ENCODE measurements at regions not wholly inside any gene's neighbourhood (a gene's known extent, or its start where the extent isn't known, plus 50 kb on each side); places are given as distances from the start of the nearest gene placed in this dataset.

DNA sequence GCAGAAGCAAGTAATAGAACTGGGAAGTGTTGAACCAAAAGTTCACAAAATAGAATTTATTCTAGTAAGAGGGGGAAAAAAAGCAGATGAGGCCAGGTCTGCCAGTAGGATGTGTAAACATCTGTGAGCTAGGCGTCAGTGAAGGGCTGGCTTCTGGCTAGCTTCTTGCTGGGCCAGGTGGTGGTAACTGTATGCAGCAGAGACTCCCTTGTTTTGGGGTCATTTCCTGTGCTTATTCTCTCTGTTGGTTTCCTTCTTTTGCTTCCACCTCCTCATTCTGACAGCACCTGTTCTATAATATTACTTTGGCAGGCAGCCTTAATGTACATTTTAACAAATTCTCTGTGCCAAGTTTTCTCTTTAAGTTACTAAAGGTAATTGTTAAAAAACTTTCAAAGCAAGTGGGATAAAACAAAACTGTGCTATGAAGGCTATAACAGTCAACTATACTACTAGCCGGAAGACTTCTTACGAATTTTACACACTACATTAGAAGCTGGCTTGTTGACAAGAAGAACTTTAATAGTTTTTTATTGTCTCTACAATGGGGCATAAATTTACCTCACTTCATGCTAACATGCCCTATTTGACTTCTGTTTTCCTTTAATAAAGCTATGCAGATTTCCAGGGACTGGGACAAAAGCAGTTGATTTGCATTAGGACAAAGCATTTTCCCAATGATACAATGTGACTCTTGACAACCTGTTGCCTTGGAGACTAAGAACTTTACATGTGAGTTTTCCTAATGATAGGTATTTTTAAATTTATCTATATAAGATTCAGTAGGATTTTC lies 318.8 kb upstream of the NAALADL2 start:
- Histone ChIP-seq H3K4me3 (ENCODE audit: low read depth in 1 of 3, low read length in 3 of 3) (no peak overlapping the region), H3K9ac (ENCODE audit: low read depth in 1 of 2, low read length in 2 of 2) (no peak overlapping the region), H3K27me3 (ENCODE audit: control insufficient read depth in 4 of 4, insufficient read depth in 4 of 4, low read length in 3 of 4) (no peaks in the 10 kb centered on the region), H3K27ac (ENCODE audit: low read depth in 1 of 2, low read length in 2 of 2) (no peak overlapping the region), H3K36me3 (ENCODE audit: control insufficient read depth in 4 of 4, insufficient read depth in 3 of 4, low read depth in 1 of 4, low read length in 3 of 4) (no peaks in the 10 kb centered on the region), H3K9me3 (ENCODE audit: control insufficient read depth in 4 of 4, low read length in 3 of 4) (no peaks in the 10 kb centered on the region), H3K4me1 (ENCODE audit: control insufficient read depth in 4 of 4, insufficient read depth in 4 of 4, low read length in 3 of 4) (peaks cover 0 to 2% (median under 1%) of the 10 kb centered on the region in 4 donors)
- no peak for DNase-seq (ENCODE audit: low spot score)
- WGBS, result 84% methylated on average over 3 of the region's 3 CpGs
- TF ChIP-seq EGR1 (IDR thresholded peaks at IDR 0.05; ENCODE audit: low read depth in 2 of 2), result no peak
- TF ChIP-seq RXRA (IDR thresholded peaks at IDR 0.05), result no peak

DNA sequence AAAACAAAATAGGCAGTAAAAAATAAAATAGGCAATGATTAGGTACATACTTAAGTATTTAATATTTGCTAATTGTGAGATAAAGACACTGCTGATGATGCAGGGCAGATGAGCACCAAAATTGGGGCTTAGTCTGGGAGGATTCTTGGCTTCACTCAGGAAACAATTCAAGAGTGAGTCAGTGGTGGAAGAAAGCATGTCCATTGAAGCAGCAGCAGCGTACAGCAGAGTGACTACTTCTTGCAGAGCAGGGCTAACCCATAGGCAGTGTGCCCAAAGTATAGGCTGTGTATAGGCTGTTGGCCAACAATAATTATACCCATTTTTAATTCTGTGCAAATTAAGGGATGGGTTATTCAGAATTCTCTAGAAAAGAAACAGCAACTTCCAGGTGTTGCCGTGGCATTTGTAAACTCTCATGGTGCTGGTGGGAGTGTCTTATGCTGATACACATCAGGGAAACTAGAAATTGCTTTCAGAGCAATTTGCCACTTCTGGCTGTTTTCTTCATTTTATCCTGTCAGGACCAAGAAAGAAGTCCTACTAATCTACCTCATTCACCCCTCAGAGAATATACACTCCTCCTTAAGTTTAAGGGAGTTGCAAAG lies 317.3 kb upstream of the NAALADL2 start:
- no peak for DNase-seq (ENCODE audit: low spot score)
- Histone ChIP-seq H3K27me3 (ENCODE audit: control insufficient read depth in 4 of 4, insufficient read depth in 4 of 4, low read length in 3 of 4) (no peaks in the 10 kb centered on the region), H3K36me3 (ENCODE audit: control insufficient read depth in 4 of 4, insufficient read depth in 3 of 4, low read depth in 1 of 4, low read length in 3 of 4) (no peaks in the 10 kb centered on the region), H3K9me3 (ENCODE audit: control insufficient read depth in 4 of 4, low read length in 3 of 4) (no peaks in the 10 kb centered on the region), H3K4me1 (ENCODE audit: control insufficient read depth in 4 of 4, insufficient read depth in 4 of 4, low read length in 3 of 4) (peaks cover 0 to 2% (median 0%) of the 10 kb centered on the region in 4 donors), H3K9ac (ENCODE audit: low read depth in 1 of 2, low read length in 2 of 2) (no peak overlapping the region), H3K27ac (ENCODE audit: low read depth in 1 of 2, low read length in 2 of 2) (no peak overlapping the region), H3K4me3 (ENCODE audit: low read depth in 1 of 3, low read length in 3 of 3) (no peak overlapping the region)
- no peak for TF ChIP-seq GABPA (IDR thresholded peaks at IDR 0.05 in 1 of 2, conservative IDR thresholded peaks at IDR 0.05 in 1 of 2)
- no peak for TF ChIP-seq HNF4A (conservative IDR thresholded peaks at IDR 0.05)
- TF ChIP-seq RXRA (IDR thresholded peaks at IDR 0.05), result no peak
- TF ChIP-seq SP1 (IDR thresholded peaks at IDR 0.05), result no peak
- TF ChIP-seq, protein P1, sequence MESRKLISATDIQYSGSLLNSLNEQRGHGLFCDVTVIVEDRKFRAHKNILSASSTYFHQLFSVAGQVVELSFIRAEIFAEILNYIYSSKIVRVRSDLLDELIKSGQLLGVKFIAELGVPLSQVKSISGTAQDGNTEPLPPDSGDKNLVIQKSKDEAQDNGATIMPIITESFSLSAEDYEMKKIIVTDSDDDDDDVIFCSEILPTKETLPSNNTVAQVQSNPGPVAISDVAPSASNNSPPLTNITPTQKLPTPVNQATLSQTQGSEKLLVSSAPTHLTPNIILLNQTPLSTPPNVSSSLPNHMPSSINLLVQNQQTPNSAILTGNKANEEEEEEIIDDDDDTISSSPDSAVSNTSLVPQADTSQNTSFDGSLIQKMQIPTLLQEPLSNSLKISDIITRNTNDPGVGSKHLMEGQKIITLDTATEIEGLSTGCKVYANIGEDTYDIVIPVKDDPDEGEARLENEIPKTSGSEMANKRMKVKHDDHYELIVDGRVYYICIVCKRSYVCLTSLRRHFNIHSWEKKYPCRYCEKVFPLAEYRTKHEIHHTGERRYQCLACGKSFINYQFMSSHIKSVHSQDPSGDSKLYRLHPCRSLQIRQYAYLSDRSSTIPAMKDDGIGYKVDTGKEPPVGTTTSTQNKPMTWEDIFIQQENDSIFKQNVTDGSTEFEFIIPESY (IDR thresholded peaks at IDR 0.05), result no peak
- no peak for TF ChIP-seq FOXA2 (IDR thresholded peaks at IDR 0.05)
- TF ChIP-seq, protein P2, sequence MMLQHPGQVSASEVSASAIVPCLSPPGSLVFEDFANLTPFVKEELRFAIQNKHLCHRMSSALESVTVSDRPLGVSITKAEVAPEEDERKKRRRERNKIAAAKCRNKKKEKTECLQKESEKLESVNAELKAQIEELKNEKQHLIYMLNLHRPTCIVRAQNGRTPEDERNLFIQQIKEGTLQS (IDR thresholded peaks at IDR 0.05), result no peak
- TF ChIP-seq, protein P3, sequence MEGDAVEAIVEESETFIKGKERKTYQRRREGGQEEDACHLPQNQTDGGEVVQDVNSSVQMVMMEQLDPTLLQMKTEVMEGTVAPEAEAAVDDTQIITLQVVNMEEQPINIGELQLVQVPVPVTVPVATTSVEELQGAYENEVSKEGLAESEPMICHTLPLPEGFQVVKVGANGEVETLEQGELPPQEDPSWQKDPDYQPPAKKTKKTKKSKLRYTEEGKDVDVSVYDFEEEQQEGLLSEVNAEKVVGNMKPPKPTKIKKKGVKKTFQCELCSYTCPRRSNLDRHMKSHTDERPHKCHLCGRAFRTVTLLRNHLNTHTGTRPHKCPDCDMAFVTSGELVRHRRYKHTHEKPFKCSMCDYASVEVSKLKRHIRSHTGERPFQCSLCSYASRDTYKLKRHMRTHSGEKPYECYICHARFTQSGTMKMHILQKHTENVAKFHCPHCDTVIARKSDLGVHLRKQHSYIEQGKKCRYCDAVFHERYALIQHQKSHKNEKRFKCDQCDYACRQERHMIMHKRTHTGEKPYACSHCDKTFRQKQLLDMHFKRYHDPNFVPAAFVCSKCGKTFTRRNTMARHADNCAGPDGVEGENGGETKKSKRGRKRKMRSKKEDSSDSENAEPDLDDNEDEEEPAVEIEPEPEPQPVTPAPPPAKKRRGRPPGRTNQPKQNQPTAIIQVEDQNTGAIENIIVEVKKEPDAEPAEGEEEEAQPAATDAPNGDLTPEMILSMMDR (IDR thresholded peaks at IDR 0.05; ENCODE audit: low read depth, low read length, missing input control), result no peak
- no peak for TF ChIP-seq HNF4G (IDR thresholded peaks at IDR 0.05)
- TF ChIP-seq JUND (IDR thresholded peaks at IDR 0.05), result no peak
- no peak for TF ChIP-seq RAD21 (IDR thresholded peaks at IDR 0.05)
- TF ChIP-seq NR2F2 (IDR thresholded peaks at IDR 0.05), result no peak
- no peak for TF ChIP-seq FOXA1 (IDR thresholded peaks at IDR 0.05)
- TF ChIP-seq EGR1 (IDR thresholded peaks at IDR 0.05; ENCODE audit: low read depth in 2 of 2), result no peak
- no peak for TF ChIP-seq TAF1 (conservative IDR thresholded peaks at IDR 0.05)
- 85% methylated on average over 2 of the region's 2 CpGs for WGBS
